MCF 10A (cell line): ENCODE measurements at regions not wholly inside any gene's neighbourhood (a gene's known extent, or its start where the extent isn't known, plus 50 kb on each side); places are given as distances from the start of the nearest gene placed in this dataset.

Experiments
- BruUV-seq: library from RNA; stranded (reverse); fragments of 400-500 nt; replicated peaks from 2 replicates; lab custom pipeline; 2021; lab: Mats Ljungman, UMichigan
- CTCF ChIA-PET: fragments of 300-600 bp; sonication (Branson Sonifier 250); formaldehyde crosslinking; extraction: SDS; loops from one replicate; lab custom pipeline; 2021; ENCODE audit warnings: antibody characterized with exemption, inconsistent platforms; lab: Yijun Ruan, JAX
- POLR2A ChIA-PET: fragments of 300-600, 350-650 bp; sonication (Branson Sonifier 250); formaldehyde crosslinking; extraction: SDS; loops from one replicate; lab custom pipeline; 2020; ENCODE audit warnings: antibody characterized with exemption, inconsistent platforms; lab: Yijun Ruan, JAX
- DNase-seq: peaks from one replicate; pipeline ENCODE4 v3.0.0-alpha.2; 2018; ENCODE audit not compliant: unreplicated experiment
- H3K27ac Mint-ChIP-seq: one replicate; pipeline ENCODE4 v1.8.0; 2022; ENCODE audit warnings: mild to moderate bottlenecking, low read depth, mixed read lengths; ENCODE audit not compliant: unreplicated experiment
- H3K27me3 Mint-ChIP-seq: one replicate; pipeline ENCODE4 v1.8.0; 2022; ENCODE audit warnings: mixed read lengths; ENCODE audit not compliant: insufficient read depth, unreplicated experiment
- H3K36me3 Mint-ChIP-seq: one replicate; pipeline ENCODE4 v1.8.0; 2022; ENCODE audit warnings: mild to moderate bottlenecking, moderate library complexity, mixed read lengths; ENCODE audit not compliant: insufficient read depth, unreplicated experiment
- H3K4me1 Mint-ChIP-seq: one replicate; pipeline ENCODE4 v1.8.0; 2022; ENCODE audit warnings: mixed read lengths; ENCODE audit not compliant: insufficient read depth, unreplicated experiment
- H3K4me3 Mint-ChIP-seq: one replicate; pipeline ENCODE4 v1.8.0; 2022; ENCODE audit warnings: mild to moderate bottlenecking, moderate library complexity, mixed read lengths; ENCODE audit not compliant: unreplicated experiment
- H3K9me3 Mint-ChIP-seq: one replicate; pipeline ENCODE4 v1.8.0; 2022; ENCODE audit warnings: mixed read lengths; ENCODE audit not compliant: unreplicated experiment
- CTCF ChIP-seq: fragments of 200-600 bp; IDR thresholded peaks from one replicate; pipeline ENCODE4 v1.8.0; 2022; ENCODE audit warnings: antibody characterized with exemption, mild to moderate bottlenecking; ENCODE audit not compliant: unreplicated experiment
- intact Hi-C: fragments of 100-400 bp; cut with micrococcal nuclease; formaldehyde crosslinking; loops from 2 replicates; pipeline ENCODE4 v1.14.1; 2022

- H3K27me3 Mint-ChIP-seq = no peaks in the 10 kb centered on the region
- intact Hi-C loops = no loop called here
- TF ChIP-seq CTCF = no peak
- H3K9me3 Mint-ChIP-seq = no peaks in the 10 kb centered on the region
- H3K4me1 Mint-ChIP-seq = no peaks in the 10 kb centered on the region
- no peak overlapping the region for H3K4me3 Mint-ChIP-seq
- BruUV-seq = no TSS peak
- ChIA-PET POLR2A (interaction anchor here (0.6 kb wide), 1 partner anchor 576 kb away, joined by 3 read pairs; no protein-coding TSS in a partner anchor), CTCF (interaction anchor here (0.6 to 0.7 kb wide), 3 partner anchors 14 to 107 kb away, joined by 3 read pairs; no protein-coding TSS in a partner anchor)
- no peak overlapping the region for H3K27ac Mint-ChIP-seq
- DNase-seq = no peak
- H3K36me3 Mint-ChIP-seq = no peaks in the 10 kb centered on the region
Observed at GRCh38 chr6:113505084-113505699, 352.0 kb upstream of the MARCKS start.

- no peaks in the 10 kb centered on the region for H3K27me3 Mint-ChIP-seq
- TF ChIP-seq CTCF = no peak
- H3K27ac Mint-ChIP-seq = no peak overlapping the region
- intact Hi-C loops = no loop called here
- no peak for DNase-seq
- ChIA-PET POLR2A (no interaction called here), CTCF (no interaction called here)
- H3K4me3 Mint-ChIP-seq = no peak overlapping the region
- BruUV-seq = no TSS peak
- H3K36me3 Mint-ChIP-seq = no peaks in the 10 kb centered on the region
- H3K4me1 Mint-ChIP-seq = no peaks in the 10 kb centered on the region
- H3K9me3 Mint-ChIP-seq = no peaks in the 10 kb centered on the region
Observed at GRCh38 chr6:113508249-113508648, 348.9 kb upstream of the MARCKS start.

- intact Hi-C loops = no loop called here
- CTCF ChIA-PET = interaction anchor here (0.6 kb wide), 1 partner anchor 14 kb away, joined by 6 read pairs; no protein-coding TSS in a partner anchor
- H3K27ac Mint-ChIP-seq = no peak overlapping the region
Observed at GRCh38 chr6:113511100-113511499, 346.0 kb upstream of the MARCKS start.

GRCh38 chr6:113512576-113512975, 344.6 kb upstream of the MARCKS start:
- no TSS peak for BruUV-seq
- Mint-ChIP-seq H3K9me3 (no peaks in the 10 kb centered on the region), H3K36me3 (no peaks in the 10 kb centered on the region), H3K4me3 (no peak overlapping the region), H3K27ac (no peak overlapping the region), H3K27me3 (no peaks in the 10 kb centered on the region), H3K4me1 (no peaks in the 10 kb centered on the region)
- POLR2A ChIA-PET = no interaction called here
- no peak for DNase-seq
- no peak for TF ChIP-seq CTCF
- CTCF ChIA-PET = no interaction called here
- intact Hi-C loops = no loop called here

More at GRCh38 chr6:113511100-113511499, 346.0 kb upstream of the MARCKS start:
- BruUV-seq = no TSS peak
- DNase-seq = no peak
- H3K4me1 Mint-ChIP-seq = no peaks in the 10 kb centered on the region
- no peaks in the 10 kb centered on the region for H3K36me3 Mint-ChIP-seq
- H3K9me3 Mint-ChIP-seq = no peaks in the 10 kb centered on the region
- no peak for TF ChIP-seq CTCF
- H3K27me3 Mint-ChIP-seq = no peaks in the 10 kb centered on the region
- no peak overlapping the region for H3K4me3 Mint-ChIP-seq
- POLR2A ChIA-PET = no interaction called here
